ENCODE measurements at regions not wholly inside any gene's neighbourhood (a gene's known extent, or its start where the extent isn't known, plus 50 kb on each side); places are given as distances from the start of the nearest gene placed in this dataset.

DNA sequence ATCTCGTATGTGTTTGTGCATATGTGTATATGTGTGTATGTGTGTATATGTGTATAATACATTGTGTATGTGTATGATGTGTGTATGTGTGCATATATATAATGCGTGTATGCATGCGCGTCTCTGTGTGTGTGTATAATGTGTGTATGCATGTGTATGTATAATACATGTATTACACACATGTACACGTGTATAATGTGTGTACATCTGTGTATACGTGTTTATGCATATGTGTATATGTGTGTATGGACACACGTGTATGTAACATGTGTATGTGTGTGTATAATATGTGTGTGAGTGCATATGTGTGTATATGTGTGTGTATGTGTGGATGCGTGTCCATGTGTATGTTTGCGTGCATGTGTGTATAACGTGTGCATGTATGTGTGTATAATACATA is 433.7 kb upstream of the RBFOX1 start:
- no peak for TF ChIP-seq POLR2A (IDR thresholded peaks at IDR 0.05)
- TF ChIP-seq, protein P1, sequence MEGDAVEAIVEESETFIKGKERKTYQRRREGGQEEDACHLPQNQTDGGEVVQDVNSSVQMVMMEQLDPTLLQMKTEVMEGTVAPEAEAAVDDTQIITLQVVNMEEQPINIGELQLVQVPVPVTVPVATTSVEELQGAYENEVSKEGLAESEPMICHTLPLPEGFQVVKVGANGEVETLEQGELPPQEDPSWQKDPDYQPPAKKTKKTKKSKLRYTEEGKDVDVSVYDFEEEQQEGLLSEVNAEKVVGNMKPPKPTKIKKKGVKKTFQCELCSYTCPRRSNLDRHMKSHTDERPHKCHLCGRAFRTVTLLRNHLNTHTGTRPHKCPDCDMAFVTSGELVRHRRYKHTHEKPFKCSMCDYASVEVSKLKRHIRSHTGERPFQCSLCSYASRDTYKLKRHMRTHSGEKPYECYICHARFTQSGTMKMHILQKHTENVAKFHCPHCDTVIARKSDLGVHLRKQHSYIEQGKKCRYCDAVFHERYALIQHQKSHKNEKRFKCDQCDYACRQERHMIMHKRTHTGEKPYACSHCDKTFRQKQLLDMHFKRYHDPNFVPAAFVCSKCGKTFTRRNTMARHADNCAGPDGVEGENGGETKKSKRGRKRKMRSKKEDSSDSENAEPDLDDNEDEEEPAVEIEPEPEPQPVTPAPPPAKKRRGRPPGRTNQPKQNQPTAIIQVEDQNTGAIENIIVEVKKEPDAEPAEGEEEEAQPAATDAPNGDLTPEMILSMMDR (IDR thresholded peaks at IDR 0.05) = no peak
